DMS79 (cell line): ENCODE measurements at regions not wholly inside any gene's neighbourhood (a gene's known extent, or its start where the extent isn't known, plus 50 kb on each side); places are given as distances from the start of the nearest gene placed in this dataset.
"Not testable (repeated sequence)": the region's sequence is repeated elsewhere in the genome, so short reads cannot be mapped to it uniquely, and the experiment has no call there.

ENCODE experiments used
- DNase-seq: peaks from one replicate; lab custom pipeline; 2025; lab: John Stamatoyannopoulos, UW

DNA sequence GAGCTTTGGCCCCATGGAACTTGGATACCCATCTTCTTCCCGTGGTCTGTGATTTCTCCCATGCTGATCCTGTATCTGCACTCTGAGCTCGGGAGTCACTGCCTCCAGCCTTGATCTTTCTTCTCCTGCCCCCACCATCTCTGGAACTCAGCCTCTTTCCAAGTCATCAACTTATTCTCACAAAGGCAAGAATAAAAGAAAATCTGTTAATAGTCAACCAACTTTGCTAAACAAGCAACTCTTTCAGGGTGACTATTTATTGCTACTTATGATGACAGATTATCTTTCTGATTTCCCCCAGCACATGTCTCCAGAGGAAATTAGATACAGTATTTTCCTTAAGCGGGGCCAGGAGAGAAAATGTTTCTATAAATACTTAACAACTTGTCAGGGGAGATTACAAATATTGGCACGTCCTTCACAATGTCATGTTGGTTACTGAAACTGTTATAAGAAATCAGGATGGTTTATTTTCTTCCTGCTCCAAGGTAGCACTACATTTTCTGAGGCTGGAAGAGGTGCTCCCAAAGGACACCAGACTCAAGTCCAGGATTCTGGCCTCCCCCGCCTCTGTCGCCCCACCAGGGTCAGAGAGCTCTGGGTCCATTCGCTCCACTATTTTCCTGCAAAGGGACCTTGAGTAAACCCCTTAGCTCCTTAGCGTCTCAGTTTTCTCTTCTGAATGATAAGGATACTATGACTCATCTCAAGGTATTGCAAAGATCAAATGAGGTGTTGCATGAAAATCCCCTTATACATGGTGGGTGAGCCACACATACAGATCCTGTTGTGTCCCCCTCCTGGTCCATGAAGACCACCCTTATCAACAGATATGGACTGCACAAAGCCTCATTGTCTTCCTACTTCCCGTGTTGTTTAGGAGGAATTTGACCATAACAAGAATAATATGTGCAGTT is 205.2 kb upstream of the WSCD1 start:
- DNase-seq: no peak

DNA sequence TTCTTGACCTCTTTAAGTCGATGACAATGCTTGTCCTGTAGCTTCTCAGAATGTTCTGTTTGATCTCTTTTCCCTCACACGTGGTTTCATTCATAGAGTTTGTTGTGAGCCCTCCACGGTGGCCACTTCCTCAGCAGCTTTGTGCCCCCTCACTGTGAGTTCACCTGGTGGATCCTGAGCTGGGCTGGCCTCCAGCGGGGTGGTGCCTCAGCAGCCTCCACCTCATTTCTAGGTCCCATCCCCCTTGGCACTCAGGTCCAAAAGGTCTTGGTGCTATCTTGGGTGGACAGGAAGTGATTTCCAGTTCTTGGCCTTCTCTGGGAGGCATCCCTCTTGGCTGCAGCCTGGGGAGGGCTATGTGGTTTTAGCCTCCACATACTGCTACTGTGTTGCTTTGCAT is 203.2 kb upstream of the WSCD1 start:
- DNase-seq: no peak

DNA sequence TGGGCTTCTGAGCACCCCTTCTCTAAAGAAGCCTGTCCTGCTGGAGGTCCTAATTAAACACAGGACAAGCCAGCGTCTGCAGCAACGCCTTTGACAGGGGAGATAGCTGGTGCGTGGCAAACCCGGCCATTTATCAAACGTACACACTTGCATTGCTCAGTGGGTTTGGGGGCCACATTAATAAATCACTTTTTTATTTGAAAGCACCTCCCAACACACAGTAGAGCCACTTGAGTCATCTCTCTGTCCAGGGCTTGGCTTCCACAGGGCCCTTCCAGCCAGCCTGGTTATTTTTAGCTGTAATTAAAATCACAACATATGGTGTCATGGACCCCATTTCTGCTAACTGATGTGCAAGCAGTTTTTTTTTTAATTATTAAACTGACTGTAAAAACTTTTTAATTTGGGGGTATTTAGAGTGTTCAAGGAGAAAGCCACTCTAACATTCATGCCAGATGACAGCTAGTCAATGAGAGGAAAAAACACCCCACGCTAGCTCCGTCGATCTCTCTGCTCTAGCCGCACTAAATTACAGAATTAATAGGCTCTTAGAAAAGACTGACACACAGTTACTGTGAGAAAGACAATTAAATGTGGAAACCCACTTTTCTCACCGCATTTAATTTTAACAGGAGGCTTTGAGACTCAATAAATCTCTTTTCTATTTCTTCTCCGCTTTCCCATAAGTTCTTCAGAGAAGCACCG is 201.0 kb upstream of the WSCD1 start:
- DNase-seq: no peak

DNA sequence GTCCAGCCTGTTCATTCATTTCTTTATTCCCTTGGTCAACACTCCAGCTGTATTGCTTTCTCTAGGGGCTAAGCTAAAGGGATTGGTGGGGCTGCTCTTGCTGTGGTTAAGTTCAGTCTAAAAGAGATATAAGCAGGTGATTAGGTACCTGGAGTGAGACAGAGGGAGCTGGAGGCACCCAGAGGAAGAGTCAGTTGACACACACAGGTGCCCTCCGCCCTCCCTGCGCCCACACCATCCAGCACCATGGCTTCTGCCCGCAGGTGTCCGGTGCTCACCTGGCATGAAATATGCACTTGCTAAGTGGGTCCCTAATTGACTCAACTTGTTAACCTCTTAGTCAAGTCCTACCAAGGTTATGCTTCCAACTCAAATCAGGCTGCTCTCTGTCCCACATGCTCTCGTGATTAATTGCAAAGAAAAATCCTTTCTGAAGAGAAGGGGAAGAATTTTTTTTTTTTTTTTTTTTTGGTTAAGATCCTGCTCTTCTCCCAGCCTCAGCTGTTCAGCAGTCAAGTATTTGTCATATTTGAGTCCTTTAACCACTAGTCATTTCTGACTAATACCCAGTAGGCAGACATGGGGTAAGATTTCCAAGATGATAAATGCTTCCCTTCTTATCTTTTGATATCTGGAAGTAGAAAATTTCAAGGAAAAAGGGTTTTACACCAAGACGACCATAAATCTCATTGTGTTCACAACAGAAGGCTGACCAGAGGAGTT is 199.8 kb upstream of the WSCD1 start:
- DNase-seq: no peak

GRCh38 chr17:5871666-5872065 is 198.5 kb upstream of the WSCD1 start:
- DNase-seq: no peak

DNA sequence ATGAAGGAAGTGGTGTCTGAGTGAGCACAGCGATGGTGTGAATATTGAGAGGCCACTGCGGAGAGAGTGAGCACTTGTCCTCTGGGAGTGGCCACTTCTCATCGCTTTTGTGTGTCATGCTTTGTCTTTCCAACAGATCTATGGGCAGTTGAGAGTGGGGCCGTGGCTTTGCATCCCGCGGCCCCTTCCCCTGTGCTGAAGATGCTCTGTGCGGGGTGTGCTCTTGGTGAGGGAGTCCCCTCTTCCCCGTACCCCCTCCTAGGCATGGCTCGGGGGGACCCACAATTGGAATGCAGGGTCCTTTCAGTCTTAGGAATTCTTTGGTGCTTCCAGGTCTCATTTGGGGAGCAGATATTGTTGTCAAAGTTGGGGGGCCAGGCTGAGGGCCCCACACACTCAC is 197.3 kb upstream of the WSCD1 start:
- DNase-seq: no peak

- no peak for DNase-seq
Measured at GRCh38 chr17:5873781-5874180, 196.4 kb upstream of the WSCD1 start.

DNA sequence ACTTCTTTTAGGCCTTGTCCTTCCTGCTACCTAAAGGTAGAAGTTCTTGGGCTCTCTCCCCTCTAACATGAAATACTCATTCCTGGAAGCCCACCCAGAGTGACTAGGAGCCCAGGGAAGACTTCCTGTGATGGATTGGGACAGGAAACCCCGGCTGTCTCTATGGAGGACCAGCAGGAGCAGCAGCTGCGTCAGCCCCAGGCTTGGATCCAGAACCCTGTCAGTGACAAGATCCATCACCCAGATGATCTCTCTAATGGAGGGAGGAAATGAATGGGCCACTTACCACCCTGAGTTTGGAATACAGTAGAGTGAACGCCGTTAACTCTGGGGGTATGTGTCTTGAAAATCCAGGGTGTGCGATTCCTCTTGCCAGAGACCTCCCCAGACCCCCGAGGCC is 195.7 kb upstream of the WSCD1 start:
- DNase-seq: no peak

DNA sequence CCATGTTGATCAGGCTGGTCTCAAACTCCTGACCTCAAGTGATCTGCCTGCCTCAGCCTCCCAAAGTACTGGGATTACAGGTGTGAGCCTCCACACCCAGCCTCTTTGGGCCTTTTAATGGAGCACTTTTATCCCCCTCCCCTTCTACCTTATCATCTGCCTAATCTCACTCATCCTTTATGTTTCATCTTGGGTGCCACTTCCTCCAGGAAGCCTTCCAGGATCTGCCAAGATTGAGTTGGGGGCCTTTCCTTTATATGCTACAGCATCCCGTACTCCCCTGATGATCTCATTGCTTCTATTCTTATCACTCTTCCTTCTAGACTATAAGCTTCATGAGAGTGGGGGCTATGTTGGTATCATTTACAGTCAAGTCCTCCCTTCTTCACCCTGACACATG is 192.8 kb upstream of the WSCD1 start:
- DNase-seq: no peak

GRCh38 chr17:5877948-5878347 is 192.2 kb upstream of the WSCD1 start:
- DNase-seq: no peak

DNA sequence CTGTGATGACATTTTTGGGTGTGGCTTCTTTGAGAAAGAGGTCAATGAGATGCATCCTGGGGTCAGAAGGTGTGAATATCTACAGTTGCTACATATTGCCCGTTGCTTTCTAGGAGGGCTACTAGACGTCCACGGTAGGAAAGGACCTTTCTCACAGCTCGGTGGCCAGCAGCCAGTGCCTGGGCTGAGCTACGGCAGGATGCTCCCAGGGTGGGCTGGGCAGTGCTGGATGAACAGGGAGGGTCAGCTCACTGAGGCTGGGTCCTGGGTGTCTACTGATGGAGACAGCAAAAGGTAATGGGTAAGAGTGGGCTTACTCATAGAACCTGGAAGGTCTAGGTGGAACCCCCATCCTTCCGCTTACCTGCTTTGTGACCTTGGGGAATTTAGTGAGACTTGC is 188.3 kb upstream of the WSCD1 start:
- DNase-seq: no peak

DNA sequence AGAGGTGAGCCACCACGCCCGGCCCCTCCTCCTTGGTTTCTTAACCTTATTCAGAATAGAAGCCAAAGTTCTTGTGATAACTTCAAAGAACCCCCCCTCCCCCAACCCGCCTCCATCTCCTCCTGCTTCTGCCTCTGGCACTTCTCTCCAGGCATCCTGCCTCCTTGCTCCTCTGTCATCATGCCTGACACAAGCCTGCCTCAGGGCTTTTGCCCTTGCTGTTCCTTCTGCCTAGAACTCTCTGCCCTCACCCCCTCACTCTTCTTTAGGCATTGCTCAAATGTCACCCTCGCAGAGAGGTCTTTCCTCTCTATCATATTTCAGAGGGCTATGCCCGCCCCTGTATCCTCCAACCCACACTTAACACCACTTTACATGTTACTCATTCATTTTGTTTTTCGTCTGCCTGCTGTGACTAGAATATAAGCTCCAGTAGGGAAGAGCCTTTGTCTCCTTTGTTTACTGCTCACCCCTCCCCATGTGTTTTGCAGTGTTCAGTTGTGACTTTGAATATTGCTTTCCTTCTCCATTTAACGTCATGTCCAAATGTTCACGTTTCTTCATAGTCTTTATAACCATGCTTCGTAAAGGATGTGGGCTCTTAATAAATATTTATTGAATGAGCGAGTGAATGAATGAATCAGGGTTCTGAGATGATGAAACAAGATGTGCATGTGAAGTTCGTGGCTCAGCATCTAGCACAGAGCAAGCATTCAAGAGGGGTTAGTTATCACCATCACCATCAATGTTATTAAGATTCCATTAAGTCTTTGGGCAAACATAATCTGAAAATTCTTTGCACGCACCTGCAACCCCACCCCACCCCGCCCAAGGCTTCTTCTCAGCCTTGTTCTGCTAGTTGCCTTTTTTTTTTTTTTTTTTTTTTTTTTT is 186.2 kb upstream of the WSCD1 start:
- DNase-seq: no peak

DNA sequence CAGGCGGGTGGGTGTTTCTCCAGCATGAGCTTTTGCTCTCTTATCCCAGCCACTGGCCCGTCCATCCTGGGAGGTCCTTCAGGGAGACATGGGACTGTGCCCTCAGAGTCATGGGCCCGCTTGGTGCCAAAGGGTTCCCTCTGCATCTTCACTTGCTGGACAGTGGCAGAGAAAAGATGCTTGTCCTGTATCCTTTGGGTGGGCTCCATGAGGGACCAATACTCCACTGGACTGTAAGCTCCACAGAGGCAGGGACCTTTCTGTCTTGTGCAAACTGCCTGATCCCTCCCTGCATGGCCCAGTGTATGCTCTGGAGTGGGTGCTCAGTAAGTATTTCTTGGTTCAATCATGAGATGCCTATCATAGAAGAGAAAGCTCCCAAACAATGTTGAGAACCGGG is 184.8 kb upstream of the WSCD1 start:
- no peak for DNase-seq

GRCh38 chr17:5888811-5889210 is 181.4 kb upstream of the WSCD1 start:
- DNase-seq: no peak

GRCh38 chr17:5892921-5893675 is 177.1 kb upstream of the WSCD1 start:
- DNase-seq: no peak

DNA sequence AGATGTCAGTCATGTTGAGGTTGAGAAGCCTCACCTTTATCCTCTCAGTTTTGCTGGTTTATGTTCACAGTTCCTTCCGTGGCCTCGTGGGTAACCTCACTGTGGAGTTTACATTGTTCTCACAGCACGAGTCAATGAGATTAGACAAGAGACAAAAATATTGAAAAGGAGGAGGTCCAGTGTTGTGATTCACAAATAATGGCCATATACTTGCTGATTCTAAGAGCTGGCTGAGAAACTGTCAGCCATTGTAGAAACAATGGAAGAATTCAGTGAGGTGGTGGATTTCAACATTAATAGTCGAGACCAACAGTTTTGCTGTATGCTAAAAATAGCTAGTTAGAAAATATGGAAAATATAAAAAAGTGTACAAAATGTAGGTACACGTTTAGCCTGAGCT is 176.4 kb upstream of the WSCD1 start:
- DNase-seq: no peak

DNA sequence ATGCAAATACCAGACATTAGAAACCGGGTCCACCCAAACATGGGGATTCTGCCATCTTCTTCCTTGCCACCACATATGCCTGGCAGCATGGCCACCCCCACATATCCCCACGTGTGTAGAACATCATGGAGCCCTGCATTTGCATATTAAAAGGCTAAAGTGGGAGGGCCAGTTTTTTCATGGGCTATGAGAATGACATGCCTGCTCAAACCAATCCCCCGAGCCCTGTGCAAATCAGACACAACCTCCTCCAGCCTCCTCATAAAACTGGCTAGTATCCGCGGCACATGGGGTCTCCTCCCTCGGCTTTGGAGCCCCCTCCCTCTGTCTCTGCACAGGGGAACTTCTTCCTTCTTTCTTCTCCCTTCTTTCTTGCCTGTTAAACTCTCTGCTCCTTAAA is 174.9 kb upstream of the WSCD1 start:
- DNase-seq: no peak

DNA sequence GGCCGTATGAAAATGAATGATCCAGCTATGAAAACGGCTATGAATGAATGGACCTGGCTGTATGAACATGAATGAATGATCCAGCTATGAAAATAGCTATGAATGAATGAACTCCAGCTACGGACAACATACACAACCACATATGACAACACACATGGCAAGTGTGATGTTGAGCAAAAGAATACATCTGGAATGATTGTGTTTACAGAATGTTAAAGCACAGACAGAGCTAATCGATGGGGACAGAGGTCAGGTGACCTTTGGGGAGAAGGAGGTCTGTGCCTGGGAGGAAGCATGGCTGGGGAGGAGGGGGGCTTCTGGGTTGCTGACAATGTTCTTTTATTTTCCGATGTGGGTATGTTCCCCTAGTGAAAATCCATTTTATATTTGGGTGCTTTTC is 174.0 kb upstream of the WSCD1 start:
- no peak for DNase-seq

DNA sequence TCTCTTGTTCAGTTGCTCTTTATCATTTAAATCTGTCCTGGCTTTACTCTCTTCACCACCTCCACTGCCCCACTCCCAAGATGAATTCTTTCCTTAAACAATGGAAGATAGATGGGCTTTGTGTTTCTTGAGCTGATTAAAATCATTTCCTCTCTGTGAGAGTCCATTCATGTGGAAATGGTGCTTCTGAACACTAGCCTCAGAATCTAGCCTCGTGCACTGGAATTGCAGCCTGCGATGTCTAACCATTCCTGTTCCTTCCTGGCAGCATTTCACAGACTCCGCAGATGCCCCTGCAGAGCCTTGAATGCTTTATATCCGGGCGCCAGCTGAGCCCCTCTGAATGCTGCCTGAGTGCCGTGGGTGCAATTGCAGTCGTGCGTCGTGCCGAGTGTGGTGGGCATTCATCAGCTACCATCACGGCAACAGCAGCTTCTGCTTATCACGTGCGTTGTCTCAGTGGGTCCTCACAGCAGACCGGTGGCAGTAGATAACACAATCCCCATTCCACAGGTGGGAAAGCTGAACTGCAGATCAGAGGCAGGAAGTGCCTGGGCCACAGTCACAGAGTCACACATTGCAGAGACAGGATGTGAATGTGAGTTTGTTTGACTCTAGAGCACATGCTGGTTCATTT is 172.8 kb upstream of the WSCD1 start:
- DNase-seq: no peak

DNA sequence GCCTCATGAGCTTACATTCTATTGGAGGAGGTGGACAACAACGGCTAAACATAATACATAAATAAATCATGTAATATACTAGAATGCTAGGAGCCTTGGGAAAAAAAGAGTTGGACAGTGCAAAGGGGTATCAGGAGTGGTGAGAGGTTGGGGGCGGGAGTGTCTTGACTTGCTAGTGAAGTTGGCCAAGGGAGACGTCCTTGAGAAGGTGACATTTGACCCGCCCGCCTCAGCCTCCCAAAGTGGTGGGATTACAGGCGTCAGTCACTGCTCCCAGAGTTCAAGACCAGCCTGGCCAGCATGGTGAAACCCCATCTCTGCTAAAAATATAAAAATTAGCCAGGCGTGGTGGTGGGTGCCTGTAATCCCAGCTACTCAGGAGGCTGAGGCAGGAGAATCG is 172.2 kb upstream of the WSCD1 start:
- DNase-seq: not testable (repeated sequence)

DNA sequence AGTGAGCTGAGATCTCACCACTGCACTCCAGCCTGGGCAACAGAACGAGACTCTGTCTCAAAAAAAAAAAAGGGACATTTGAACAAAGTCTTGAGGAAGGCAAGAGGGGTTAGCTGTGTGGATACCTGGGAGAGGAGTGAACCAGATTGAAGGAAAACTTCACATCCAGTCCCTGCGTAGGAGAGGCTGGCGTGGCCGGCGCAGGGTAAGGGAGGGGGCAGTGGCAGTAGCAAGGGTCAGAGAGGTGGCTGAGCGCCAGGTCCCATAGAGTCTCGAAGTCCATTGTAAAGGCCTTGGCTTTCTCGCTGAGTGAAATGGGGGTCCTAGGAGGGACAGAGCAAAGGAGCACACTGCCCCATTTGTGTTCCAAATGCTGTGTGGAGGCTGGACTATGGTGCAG is 171.8 kb upstream of the WSCD1 start:
- DNase-seq: no peak
